Left lobe of liver (tissue), 2 donors: ENCODE measurements at regions not wholly inside any gene's neighbourhood (a gene's known extent, or its start where the extent isn't known, plus 50 kb on each side); places are given as distances from the start of the nearest gene placed in this dataset.
"Not testable (repeated sequence)": the region's sequence is repeated elsewhere in the genome, so short reads cannot be mapped to it uniquely, and the experiment has no call there.

Experiments used
- ATAC-seq: fragments of 200-7000 bp; cut with Tn5 transposase; one replicate; pipeline ENCODE4 v1.9.1; 2020; ENCODE audit warnings: mild to moderate bottlenecking, moderate library complexity
- DNase-seq: peaks from one replicate; pipeline ENCODE4 v3.0.0-alpha.2; 2020; ENCODE audit warnings: low spot score
- donor health status: DM: no; HTN: no; CAD: no; lungs with moderate emphysema.
- donor health status: DM: no; HTN: yes; CAD: no.

- ATAC-seq (no peak), DNase-seq (no peak)
Measured at GRCh38 chr6:81051952-81052351, 700.5 kb downstream of the TENT5A start.

GRCh38 chr6:81049425-81050042 lies 702.9 kb downstream of the TENT5A start:
- ATAC-seq (no peak), DNase-seq (no peak)

GRCh38 chr6:81031416-81031815 lies 721.1 kb downstream of the TENT5A start:
- DNase-seq (no peak), ATAC-seq (no peak)

GRCh38 chr6:81026041-81026553 lies 726.4 kb downstream of the TENT5A start:
- DNase-seq, result no peak

GRCh38 chr6:81023709-81024108 lies 728.8 kb downstream of the TENT5A start:
- no peak for ATAC-seq
- no peak for DNase-seq

More at GRCh38 chr6:81026041-81026553, 726.4 kb downstream of the TENT5A start:
- ATAC-seq, result no peak

GRCh38 chr6:81023007-81023582 lies 729.4 kb downstream of the TENT5A start:
- no peak for DNase-seq
- ATAC-seq, result no peak

- DNase-seq, ATAC-seq: not testable (repeated sequence)
Measured at GRCh38 chr6:81017586-81017985, 734.9 kb downstream of the TENT5A start.

- no peak for DNase-seq
- ATAC-seq, result no peak
Measured at GRCh38 chr6:81003894-81004293, 748.6 kb downstream of the TENT5A start.

GRCh38 chr6:81003156-81003555 lies 749.3 kb downstream of the TENT5A start:
- no peak for ATAC-seq
- no peak for DNase-seq

- DNase-seq (no peak), ATAC-seq (no peak)
Measured at GRCh38 chr6:81002126-81002525, 750.4 kb downstream of the TENT5A start.

- ATAC-seq (no peak), DNase-seq (no peak)
Measured at GRCh38 chr6:80991316-80991715, 761.2 kb downstream of the TENT5A start.

- ATAC-seq, result no peak
Measured at GRCh38 chr6:80988892-80989291, 763.6 kb downstream of the TENT5A start.

GRCh38 chr6:80988286-80988685 lies 764.2 kb downstream of the TENT5A start:
- DNase-seq, result no peak
- no peak for ATAC-seq

More at GRCh38 chr6:80988892-80989291, 763.6 kb downstream of the TENT5A start:
- DNase-seq, result no peak

- ATAC-seq, DNase-seq: not testable (repeated sequence)
Measured at GRCh38 chr6:80981226-80981625, 771.3 kb downstream of the TENT5A start.

- DNase-seq, result no peak
- no peak for ATAC-seq
Measured at GRCh38 chr6:80976336-80976735, 776.1 kb downstream of the TENT5A start.

GRCh38 chr6:80974579-80974978 lies 777.9 kb downstream of the TENT5A start:
- DNase-seq (no peak), ATAC-seq (no peak)

- ATAC-seq, result no peak
- no peak for DNase-seq
Measured at GRCh38 chr6:80969439-80969838, 783.0 kb downstream of the TENT5A start.

- no peak for ATAC-seq
- DNase-seq, result no peak
Measured at GRCh38 chr6:80967609-80968008, 784.9 kb downstream of the TENT5A start.

- no peak for ATAC-seq
- no peak for DNase-seq
Measured at GRCh38 chr6:80962382-80962781, 790.1 kb downstream of the TENT5A start.

GRCh38 chr6:80961166-80961565 lies 791.3 kb downstream of the TENT5A start:
- DNase-seq (no peak), ATAC-seq (no peak)

- ATAC-seq (no peak), DNase-seq (no peak)
Measured at GRCh38 chr6:80959034-80959433, 793.4 kb downstream of the TENT5A start.

- ATAC-seq (no peak), DNase-seq (no peak)
Measured at GRCh38 chr6:80956898-80957297, 795.6 kb downstream of the TENT5A start.

- not testable (repeated sequence) for ATAC-seq
Measured at GRCh38 chr6:80952479-80952878, 800.0 kb downstream of the TENT5A start.

More at GRCh38 chr6:80952479-80952878, 800.0 kb downstream of the TENT5A start:
- not testable (repeated sequence) for DNase-seq
